Type B pancreatic cell (in vitro differentiated cells): ENCODE measurements at regions not wholly inside any gene's neighbourhood (a gene's known extent, or its start where the extent isn't known, plus 50 kb on each side); places are given as distances from the start of the nearest gene placed in this dataset.

ENCODE experiments used
- DNase-seq: peaks from one replicate; pipeline ENCODE4 v3.0.0; 2021; ENCODE audit warnings: mixed read lengths; ENCODE audit not compliant: unreplicated experiment; ENCODE audit errors: extremely low spot score
- H3K27ac Mint-ChIP-seq: 2 replicates; pipeline ENCODE4 v1.8.0; 2021; ENCODE audit warnings: mild to moderate bottlenecking, mixed read lengths
- H3K27me3 Mint-ChIP-seq: 2 replicates; pipeline ENCODE4 v1.8.0; 2021; ENCODE audit warnings: mixed read lengths
- H3K36me3 Mint-ChIP-seq: 2 replicates; pipeline ENCODE4 v1.8.0; 2021; ENCODE audit warnings: mixed read lengths
- H3K4me1 Mint-ChIP-seq: one replicate; pipeline ENCODE4 v1.8.0; 2021; ENCODE audit warnings: mixed read lengths; ENCODE audit not compliant: unreplicated experiment
- H3K4me3 Mint-ChIP-seq: 2 replicates; pipeline ENCODE4 v1.8.0; 2021; ENCODE audit warnings: mild to moderate bottlenecking, mixed read lengths
- H3K9me3 Mint-ChIP-seq: 2 replicates; pipeline ENCODE4 v1.8.0; 2021; ENCODE audit warnings: mixed read lengths
- CTCF ChIP-seq: fragments of 200-600 bp; sonication (generic); conservative IDR thresholded peaks from 2 replicates; pipeline ENCODE4 v1.5.0; 2021; ENCODE audit warnings: antibody characterized with exemption, mild to moderate bottlenecking

GRCh38 chr2:62412347-62412742 is 93.7 kb downstream of the TMEM17 start:
- TF ChIP-seq CTCF = peak; percentile 41
- no peaks in the 10 kb centered on the region for H3K27me3 Mint-ChIP-seq
- H3K9me3 Mint-ChIP-seq = no peaks in the 10 kb centered on the region
- H3K4me1 Mint-ChIP-seq = peaks cover 36% of the 10 kb centered on the region
- H3K27ac Mint-ChIP-seq = peak overlapping the region; percentile 97
- DNase-seq = no peak
- peak overlapping the region; percentile 31 for H3K4me3 Mint-ChIP-seq
- H3K36me3 Mint-ChIP-seq = no peaks in the 10 kb centered on the region

GRCh38 chr2:62410926-62411456 is 95.0 kb downstream of the TMEM17 start:
- TF ChIP-seq CTCF = no peak
- peak overlapping the region; percentile 75 for H3K4me3 Mint-ChIP-seq
- peak overlapping the region; percentile 97 for H3K27ac Mint-ChIP-seq
- H3K9me3 Mint-ChIP-seq = no peaks in the 10 kb centered on the region
- peaks cover 36% of the 10 kb centered on the region for H3K4me1 Mint-ChIP-seq
- H3K27me3 Mint-ChIP-seq = no peaks in the 10 kb centered on the region
- no peaks in the 10 kb centered on the region for H3K36me3 Mint-ChIP-seq
- DNase-seq = no peak

GRCh38 chr2:62410015-62410453 is 96.0 kb downstream of the TMEM17 start:
- no peak for TF ChIP-seq CTCF
- Mint-ChIP-seq H3K9me3 (no peaks in the 10 kb centered on the region), H3K27ac (peak overlapping the region; percentile 97), H3K36me3 (no peaks in the 10 kb centered on the region), H3K27me3 (no peaks in the 10 kb centered on the region), H3K4me1 (peaks cover 36% of the 10 kb centered on the region), H3K4me3 (peak overlapping the region; percentile 69)
- DNase-seq = no peak

GRCh38 chr2:62409442-62409841 is 96.6 kb downstream of the TMEM17 start:
- Mint-ChIP-seq H3K4me1 (peaks cover 36% of the 10 kb centered on the region), H3K27me3 (no peaks in the 10 kb centered on the region), H3K36me3 (no peaks in the 10 kb centered on the region), H3K4me3 (no peak overlapping the region), H3K27ac (peak overlapping the region; percentile 97), H3K9me3 (no peaks in the 10 kb centered on the region)
- TF ChIP-seq CTCF = no peak
- no peak for DNase-seq

GRCh38 chr2:62408241-62408677 is 97.7 kb downstream of the TMEM17 start:
- no peak overlapping the region for H3K4me3 Mint-ChIP-seq
- H3K4me1 Mint-ChIP-seq = peaks cover 36% of the 10 kb centered on the region
- no peak for DNase-seq
- no peaks in the 10 kb centered on the region for H3K36me3 Mint-ChIP-seq
- peak overlapping the region; percentile 97 for H3K27ac Mint-ChIP-seq
- no peaks in the 10 kb centered on the region for H3K9me3 Mint-ChIP-seq
- TF ChIP-seq CTCF = no peak
- no peaks in the 10 kb centered on the region for H3K27me3 Mint-ChIP-seq

GRCh38 chr2:62407838-62408237 is 98.2 kb downstream of the TMEM17 start:
- no peak for DNase-seq
- Mint-ChIP-seq H3K27ac (no peak overlapping the region), H3K9me3 (no peaks in the 10 kb centered on the region), H3K27me3 (no peaks in the 10 kb centered on the region), H3K36me3 (no peaks in the 10 kb centered on the region), H3K4me3 (no peak overlapping the region), H3K4me1 (peaks cover 36% of the 10 kb centered on the region)
- no peak for TF ChIP-seq CTCF
